GM12878 (cell line): ENCODE measurements at regions not wholly inside any gene's neighbourhood (a gene's known extent, or its start where the extent isn't known, plus 50 kb on each side); places are given as distances from the start of the nearest gene placed in this dataset.

Source experiments
- ATAC-seq: fragments of 200-7000 bp; cut with Tn5 transposase; 3 replicates; pipeline ENCODE4 v1.9.1; 2020; ENCODE audit warnings: mild to moderate bottlenecking, moderate library complexity
- BruUV-seq: library from RNA; stranded (reverse); fragments of 400-500 nt; replicated peaks from 2 replicates; lab custom pipeline; 2021; lab: Mats Ljungman, UMichigan
- CTCF ChIA-PET: fragments of 300-600 bp; sonication (Branson Sonifier 250); formaldehyde crosslinking; extraction: SDS; loops from one replicate; lab custom pipeline; 2021; ENCODE audit warnings: inconsistent platforms; lab: Yijun Ruan, JAX
- POLR2A ChIA-PET: fragments of 350-600 bp; formaldehyde crosslinking; extraction: SDS; loops from one replicate; lab custom pipeline; 2021; ENCODE audit warnings: inconsistent platforms; lab: Charles Lee
- RAD21 ChIA-PET: fragments of 300-600 bp; sonication (Branson Sonifier 250); formaldehyde crosslinking; loops from one replicate; lab custom pipeline; 2023; ENCODE audit warnings: antibody characterized with exemption; ENCODE audit not compliant: unreplicated experiment; lab: Charles Lee
- SMC1A ChIA-PET: fragments of 300-600 bp; sonication (Branson Sonifier 250); formaldehyde crosslinking; loops from one replicate; lab custom pipeline; 2023; ENCODE audit not compliant: unreplicated experiment, uncharacterized antibody; lab: Charles Lee
- DNase-seq: peaks from one replicate; pipeline ENCODE4 v3.0.0-alpha.2; 2011; ENCODE audit warnings: low read depth, low spot score
- FAIRE-seq: peaks from 3 replicates; lab custom pipeline; 2011; peaks lifted over from hg19 to GRCh38; lab: Jason Lieb, UNC
- H2AFZ ChIP-seq: 2 replicates; pipeline ENCODE4 v1.6.0; 2011; ENCODE audit warnings: low read depth, low read length, control low read depth; ENCODE audit not compliant: control insufficient read depth
- H3K27ac ChIP-seq: 2 replicates; pipeline ENCODE4 v1.5.1; 2011; ENCODE audit warnings: control low read depth; ENCODE audit not compliant: control insufficient read depth, insufficient read depth
- H3K27me3 ChIP-seq, 2 experiments: replicated peaks in 1 of 2; 2 replicates each; pipeline versions ENCODE4 v1.6.0 to v1.6.1; 2011; ENCODE audit warnings: low read length in 1 of 2; ENCODE audit not compliant: control insufficient read depth in 2 of 2, insufficient read depth in 2 of 2
- H3K36me3 ChIP-seq, 2 experiments: 2 replicates each; pipeline ENCODE4 v1.5.1; 2011; ENCODE audit warnings: low read length in 1 of 2; ENCODE audit not compliant: control insufficient read depth in 2 of 2, insufficient read depth in 2 of 2
- H3K4me1 ChIP-seq: 2 replicates; pipeline ENCODE4 v1.6.1; 2011; ENCODE audit warnings: mild to moderate bottlenecking, low read length, moderate library complexity, mixed read lengths; ENCODE audit not compliant: control insufficient read depth, insufficient read depth
- H3K4me2 ChIP-seq: 2 replicates; pipeline ENCODE4 v1.6.0; 2011; ENCODE audit warnings: control low read depth; ENCODE audit not compliant: control insufficient read depth, insufficient read depth
- H3K4me3 ChIP-seq: fragments of 200-600 bp; sonication (generic); 2 replicates; pipeline ENCODE4 v1.5.1; 2016
- H3K79me2 ChIP-seq: 2 replicates; pipeline ENCODE4 v1.6.0; 2011; ENCODE audit warnings: low read length; ENCODE audit not compliant: control insufficient read depth, insufficient read depth
- H3K9ac ChIP-seq: 2 replicates; pipeline ENCODE4 v1.8.0; 2011; ENCODE audit warnings: low read length, control low read depth, mixed read lengths; ENCODE audit not compliant: control insufficient read depth, insufficient read depth
- H3K9me3 ChIP-seq: replicated peaks from 3 replicates; pipeline ENCODE4 v1.5.1; 2011; ENCODE audit warnings: mild to moderate bottlenecking, low read length; ENCODE audit not compliant: control insufficient read depth, insufficient read depth
- H4K20me1 ChIP-seq: 2 replicates; pipeline ENCODE4 v1.6.0; 2011; ENCODE audit not compliant: control insufficient read depth, insufficient read depth
- CBX3 ChIP-seq: fragments of 200-600 bp; sonication (generic); IDR thresholded peaks from 2 replicates; pipeline ENCODE4 v1.6.1; 2016; ENCODE audit warnings: low read depth, borderline replicate concordance
- CEBPB ChIP-seq, 2 experiments: fragments of 150-350 bp in 1 of 2; IDR thresholded peaks; 2 replicates each; pipeline ENCODE4 v1.6.1; 2012 to 2014; ENCODE audit warnings: low read depth in 2 of 2, low read length in 2 of 2, borderline replicate concordance in 1 of 2, inconsistent platforms in 1 of 2
- ESRRA ChIP-seq: IDR thresholded peaks from 2 replicates; pipeline ENCODE4 v1.6.1; 2012; ENCODE audit warnings: mild to moderate bottlenecking, low read length, improper control_type of control experiment
- NBN ChIP-seq: fragments of 450-650 bp; IDR thresholded peaks from 2 replicates; pipeline ENCODE4 v1.6.1; 2016
- POLR2AphosphoS5 ChIP-seq: IDR thresholded peaks from 2 replicates; pipeline ENCODE4 v1.6.1; 2011; ENCODE audit warnings: mild to moderate bottlenecking, low read length, inconsistent platforms
- SIN3A ChIP-seq: IDR thresholded peaks from 2 replicates; pipeline ENCODE4 v1.6.1; 2012; ENCODE audit warnings: low read depth, low read length, improper control_type of control experiment
- SMAD5 ChIP-seq: IDR thresholded peaks from 2 replicates; pipeline ENCODE4 v1.6.1; 2016; ENCODE audit warnings: antibody characterized with exemption, low read depth
- SPI1 ChIP-seq: IDR thresholded peaks from 2 replicates; pipeline ENCODE4 v1.6.1; 2011; ENCODE audit warnings: low read depth, mild to moderate bottlenecking, low read length, moderate library complexity, borderline replicate concordance; ENCODE audit not compliant: insufficient read depth
- TCF12 ChIP-seq: IDR thresholded peaks from 2 replicates; pipeline ENCODE4 v1.6.1; 2011; ENCODE audit warnings: low read depth, mild to moderate bottlenecking, low read length
- ZNF24 ChIP-seq: fragments of 450-650 bp; IDR thresholded peaks from 2 replicates; pipeline ENCODE4 v1.6.1; 2017; ENCODE audit warnings: antibody characterized with exemption, mild to moderate bottlenecking
- ZNF384 ChIP-seq: IDR thresholded peaks from 2 replicates; pipeline ENCODE4 v1.6.1; 2012; ENCODE audit warnings: low read depth, mild to moderate bottlenecking, low read length, improper control_type of control experiment, borderline replicate concordance
- WGBS: methylation state at CpG from one replicate; pipeline ENCODE4 v1.1.6; 2016; ENCODE audit warnings: low lambda C conversion rate; ENCODE audit not compliant: insufficient replicate concordance, insufficient coverage; ENCODE audit errors: missing lambda C conversion rate; 5-methylcytosine and 5-hydroxymethylcytosine counted together
- in situ Hi-C: fragments of 300-500 bp; cut with MboI; formaldehyde crosslinking; loops from 9 replicates; pipeline ENCODE4 v1.14.3; 2018; ENCODE audit warnings: mixed read lengths
- intact Hi-C: fragments of 100-400 bp; cut with micrococcal nuclease; formaldehyde crosslinking; loops from one replicate; pipeline ENCODE4 v1.14.2; 2022; ENCODE audit not compliant: unreplicated experiment
- TF ChIP-seq, protein P1 (sequence below): fragments of 450-650 bp; IDR thresholded peaks from 2 replicates; pipeline ENCODE4 v1.6.1; 2016; ENCODE audit warnings: mild to moderate bottlenecking
- TF ChIP-seq, protein P2 (sequence below): fragments of 450-650 bp; IDR thresholded peaks from 2 replicates; pipeline ENCODE4 v1.6.1; 2017; ENCODE audit warnings: mild to moderate bottlenecking, moderate library complexity

DNA sequence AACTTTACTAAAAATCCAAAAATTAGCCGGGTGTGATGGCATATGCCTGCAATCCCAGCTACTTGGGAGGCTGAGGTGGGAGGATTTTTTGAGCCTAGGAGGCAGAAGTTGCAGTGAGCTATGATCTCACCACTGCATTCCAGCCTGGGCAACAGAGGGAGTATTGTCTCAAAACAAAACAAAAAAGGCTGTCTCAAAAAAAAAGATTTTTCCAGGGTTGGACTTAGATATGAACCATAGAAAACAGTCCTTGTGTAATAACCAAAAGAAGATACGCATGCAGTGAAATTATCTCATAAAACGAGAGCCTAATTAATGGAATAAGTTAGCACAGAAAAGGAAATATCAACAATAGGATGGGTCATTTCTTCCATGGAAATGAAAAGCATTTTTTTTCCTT lies 320.4 kb upstream of the RASGRP1 start:
- WGBS: 3% methylated on average over 3 of the region's 3 CpGs
- SMC1A ChIA-PET: interaction anchor here (0.6 kb wide), 1 partner anchor 157 kb away, joined by 3 read pairs; no protein-coding TSS in a partner anchor

More for the DNA sequence above, 320.4 kb upstream of the RASGRP1 start:
- BruUV-seq: no TSS peak
- H2AFZ ChIP-seq: no peak overlapping the region
- no peaks in the 10 kb centered on the region for H4K20me1 ChIP-seq
- H3K9ac ChIP-seq: no peak overlapping the region
- H3K27me3 ChIP-seq: no peaks in the 10 kb centered on the region
- no peak for ATAC-seq
- no peaks in the 10 kb centered on the region for H3K79me2 ChIP-seq
- no peak overlapping the region for H3K4me2 ChIP-seq
- in situ Hi-C loops: no loop called here
- no peaks in the 10 kb centered on the region for H3K9me3 ChIP-seq
- CTCF ChIA-PET: no interaction called here
- no peak overlapping the region for H3K4me3 ChIP-seq
- intact Hi-C loops: no loop called here
- DNase-seq: no peak
- no peaks in the 10 kb centered on the region for H3K4me1 ChIP-seq
- POLR2A ChIA-PET: no interaction called here
- RAD21 ChIA-PET: no interaction called here
- no peak for TF ChIP-seq ZNF384
- no peak for TF ChIP-seq POLR2AphosphoS5
- TF ChIP-seq TCF12: no peak
- no peak for TF ChIP-seq CEBPB (IDR thresholded peaks at IDR 0.05; ENCODE audit: borderline replicate concordance in 1 of 2, low read depth in 2 of 2, low read length in 2 of 2)
- TF ChIP-seq, protein P1, sequence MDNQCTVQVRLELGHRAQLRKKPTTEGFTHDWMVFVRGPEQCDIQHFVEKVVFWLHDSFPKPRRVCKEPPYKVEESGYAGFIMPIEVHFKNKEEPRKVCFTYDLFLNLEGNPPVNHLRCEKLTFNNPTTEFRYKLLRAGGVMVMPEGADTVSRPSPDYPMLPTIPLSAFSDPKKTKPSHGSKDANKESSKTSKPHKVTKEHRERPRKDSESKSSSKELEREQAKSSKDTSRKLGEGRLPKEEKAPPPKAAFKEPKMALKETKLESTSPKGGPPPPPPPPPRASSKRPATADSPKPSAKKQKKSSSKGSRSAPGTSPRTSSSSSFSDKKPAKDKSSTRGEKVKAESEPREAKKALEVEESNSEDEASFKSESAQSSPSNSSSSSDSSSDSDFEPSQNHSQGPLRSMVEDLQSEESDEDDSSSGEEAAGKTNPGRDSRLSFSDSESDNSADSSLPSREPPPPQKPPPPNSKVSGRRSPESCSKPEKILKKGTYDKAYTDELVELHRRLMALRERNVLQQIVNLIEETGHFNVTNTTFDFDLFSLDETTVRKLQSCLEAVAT: no peak
- no peak for TF ChIP-seq SMAD5
- no peak for TF ChIP-seq NBN
- TF ChIP-seq, protein P2, sequence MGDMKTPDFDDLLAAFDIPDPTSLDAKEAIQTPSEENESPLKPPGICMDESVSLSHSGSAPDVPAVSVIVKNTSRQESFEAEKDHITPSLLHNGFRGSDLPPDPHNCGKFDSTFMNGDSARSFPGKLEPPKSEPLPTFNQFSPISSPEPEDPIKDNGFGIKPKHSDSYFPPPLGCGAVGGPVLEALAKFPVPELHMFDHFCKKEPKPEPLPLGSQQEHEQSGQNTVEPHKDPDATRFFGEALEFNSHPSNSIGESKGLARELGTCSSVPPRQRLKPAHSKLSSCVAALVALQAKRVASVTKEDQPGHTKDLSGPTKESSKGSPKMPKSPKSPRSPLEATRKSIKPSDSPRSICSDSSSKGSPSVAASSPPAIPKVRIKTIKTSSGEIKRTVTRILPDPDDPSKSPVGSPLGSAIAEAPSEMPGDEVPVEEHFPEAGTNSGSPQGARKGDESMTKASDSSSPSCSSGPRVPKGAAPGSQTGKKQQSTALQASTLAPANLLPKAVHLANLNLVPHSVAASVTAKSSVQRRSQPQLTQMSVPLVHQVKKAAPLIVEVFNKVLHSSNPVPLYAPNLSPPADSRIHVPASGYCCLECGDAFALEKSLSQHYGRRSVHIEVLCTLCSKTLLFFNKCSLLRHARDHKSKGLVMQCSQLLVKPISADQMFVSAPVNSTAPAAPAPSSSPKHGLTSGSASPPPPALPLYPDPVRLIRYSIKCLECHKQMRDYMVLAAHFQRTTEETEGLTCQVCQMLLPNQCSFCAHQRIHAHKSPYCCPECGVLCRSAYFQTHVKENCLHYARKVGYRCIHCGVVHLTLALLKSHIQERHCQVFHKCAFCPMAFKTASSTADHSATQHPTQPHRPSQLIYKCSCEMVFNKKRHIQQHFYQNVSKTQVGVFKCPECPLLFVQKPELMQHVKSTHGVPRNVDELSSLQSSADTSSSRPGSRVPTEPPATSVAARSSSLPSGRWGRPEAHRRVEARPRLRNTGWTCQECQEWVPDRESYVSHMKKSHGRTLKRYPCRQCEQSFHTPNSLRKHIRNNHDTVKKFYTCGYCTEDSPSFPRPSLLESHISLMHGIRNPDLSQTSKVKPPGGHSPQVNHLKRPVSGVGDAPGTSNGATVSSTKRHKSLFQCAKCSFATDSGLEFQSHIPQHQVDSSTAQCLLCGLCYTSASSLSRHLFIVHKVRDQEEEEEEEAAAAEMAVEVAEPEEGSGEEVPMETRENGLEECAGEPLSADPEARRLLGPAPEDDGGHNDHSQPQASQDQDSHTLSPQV: no peak
- TF ChIP-seq ZNF24: no peak
- no peak for TF ChIP-seq SPI1
- TF ChIP-seq CBX3: no peak
- TF ChIP-seq SIN3A: no peak
- TF ChIP-seq ESRRA: no peak
- TF ChIP-seq, all 136 proteins: peak for 0
- Histone ChIP-seq H3K27ac (no peak overlapping the region), H3K36me3 (no peaks in the 10 kb centered on the region)
- no peak for FAIRE-seq
